Activated naive CD4-positive, alpha-beta T cell (primary cell): ENCODE measurements at regions not wholly inside any gene's neighbourhood (a gene's known extent, or its start where the extent isn't known, plus 50 kb on each side); places are given as distances from the start of the nearest gene placed in this dataset.
"Not testable (repeated sequence)": the region's sequence is repeated elsewhere in the genome, so short reads cannot be mapped to it uniquely, and the experiment has no call there.

Experiments
- DNase-seq, 4 experiments: peaks; one replicate each; lab custom pipeline; 2025; lab: John Stamatoyannopoulos, UW

- DNase-seq, result no peak
These were observed 75.8 kb upstream of the BACH2 start for GRCh38 chr6:90372450-90372849.

DNA sequence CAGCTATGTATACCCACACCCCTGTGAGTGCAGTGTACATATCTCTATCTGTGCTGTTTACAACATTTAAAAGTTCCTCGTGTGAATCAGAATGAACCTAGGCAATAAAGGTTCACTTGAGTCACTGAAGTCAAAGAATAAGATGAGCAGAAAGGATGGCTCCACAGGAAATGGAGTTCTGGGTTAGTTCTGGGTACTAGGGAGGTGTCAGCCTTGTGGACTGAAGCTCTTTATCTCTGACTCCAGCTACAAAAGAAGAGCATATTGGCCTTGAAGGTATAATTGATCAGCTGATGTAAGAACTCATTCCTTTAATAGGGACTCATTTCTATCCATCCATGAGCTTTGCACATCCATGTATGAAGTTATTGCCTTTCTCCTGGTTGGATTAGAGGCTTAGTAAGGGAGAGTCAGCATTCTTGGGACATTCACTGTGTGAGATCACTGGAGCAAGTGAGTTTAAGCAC lies 73.9 kb upstream of the BACH2 start:
- no peak for DNase-seq

DNA sequence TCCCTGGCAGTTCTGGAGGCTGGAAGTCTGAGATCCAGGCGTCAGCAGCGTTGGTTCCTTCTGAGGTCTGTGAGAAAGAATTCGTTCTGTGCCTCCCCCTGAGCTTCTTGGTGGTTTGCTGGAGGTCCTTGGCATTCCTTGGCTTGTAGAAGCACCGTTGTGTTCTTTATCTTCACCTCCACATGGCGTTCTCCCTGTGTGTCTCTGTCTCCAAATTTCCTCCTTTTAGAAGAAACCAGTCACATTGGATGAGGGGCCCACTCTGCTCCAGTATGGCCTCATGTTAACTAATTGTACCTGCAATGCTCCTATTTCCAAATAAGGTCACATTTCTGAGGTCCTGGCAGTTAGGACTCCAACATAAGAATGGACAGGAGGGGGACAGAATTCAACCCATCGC lies 73.0 kb upstream of the BACH2 start:
- no peak for DNase-seq

DNA sequence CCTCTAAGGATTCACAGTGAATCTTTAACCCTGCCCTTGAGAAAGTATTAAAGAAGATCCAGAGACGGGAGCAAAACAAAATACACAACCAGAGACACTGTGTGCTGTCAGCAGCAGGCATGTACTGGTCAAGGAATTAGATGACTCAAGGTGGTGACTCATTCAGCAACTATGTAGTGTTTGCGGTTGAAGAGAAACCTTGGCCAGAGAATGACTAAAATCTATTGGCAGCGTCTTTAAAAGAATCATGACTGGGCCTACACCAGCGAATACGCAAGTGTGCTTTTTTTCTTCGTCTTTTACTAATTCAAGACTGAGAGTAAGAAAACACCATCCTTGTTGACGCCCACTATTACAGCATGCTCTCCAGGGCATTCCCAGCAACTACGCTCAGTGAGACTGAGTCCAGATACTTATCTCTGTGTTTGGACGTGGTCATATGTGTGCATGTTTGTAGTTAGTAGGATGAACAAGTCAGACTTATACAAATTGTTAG lies 72.4 kb upstream of the BACH2 start:
- DNase-seq, result no peak

GRCh38 chr6:90368601-90369000 lies 72.0 kb upstream of the BACH2 start:
- no peak for DNase-seq

- DNase-seq, result no peak
These were observed 71.4 kb upstream of the BACH2 start for GRCh38 chr6:90368001-90368400.

- DNase-seq, result no peak
These were observed 69.0 kb upstream of the BACH2 start for GRCh38 chr6:90365565-90366219.

GRCh38 chr6:90365002-90365401 lies 68.4 kb upstream of the BACH2 start:
- no peak for DNase-seq

- no peak for DNase-seq
These were observed 67.6 kb upstream of the BACH2 start for GRCh38 chr6:90364286-90364685.

GRCh38 chr6:90362318-90362717 lies 65.7 kb upstream of the BACH2 start:
- no peak for DNase-seq

- DNase-seq, result no peak
These were observed 64.5 kb upstream of the BACH2 start for GRCh38 chr6:90361174-90361573.

- DNase-seq, result not testable (repeated sequence)
These were observed 61.6 kb upstream of the BACH2 start for GRCh38 chr6:90358036-90358770.

GRCh38 chr6:90356012-90356421 lies 59.4 kb upstream of the BACH2 start:
- no peak for DNase-seq

- DNase-seq, result no peak
These were observed 58.3 kb upstream of the BACH2 start for GRCh38 chr6:90354961-90355360.

DNA sequence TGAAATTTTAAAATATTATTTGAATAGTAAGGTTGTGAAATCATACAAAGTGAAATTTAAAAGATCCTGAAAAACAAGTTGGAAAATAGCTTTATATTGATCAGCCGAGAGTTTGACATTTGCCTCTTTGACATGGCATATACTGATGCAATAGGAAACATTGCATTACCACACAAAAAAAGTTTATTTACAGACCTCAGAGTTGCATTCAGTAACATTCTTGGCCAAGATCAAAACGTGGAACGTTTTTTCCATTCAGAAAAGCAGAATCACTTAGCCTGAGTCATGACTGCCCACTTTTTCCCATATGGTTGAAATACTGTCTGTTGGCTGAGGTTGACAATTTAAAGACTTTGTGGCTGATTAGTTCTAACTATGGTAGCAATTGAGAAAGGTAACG lies 55.1 kb upstream of the BACH2 start:
- DNase-seq, result no peak

DNA sequence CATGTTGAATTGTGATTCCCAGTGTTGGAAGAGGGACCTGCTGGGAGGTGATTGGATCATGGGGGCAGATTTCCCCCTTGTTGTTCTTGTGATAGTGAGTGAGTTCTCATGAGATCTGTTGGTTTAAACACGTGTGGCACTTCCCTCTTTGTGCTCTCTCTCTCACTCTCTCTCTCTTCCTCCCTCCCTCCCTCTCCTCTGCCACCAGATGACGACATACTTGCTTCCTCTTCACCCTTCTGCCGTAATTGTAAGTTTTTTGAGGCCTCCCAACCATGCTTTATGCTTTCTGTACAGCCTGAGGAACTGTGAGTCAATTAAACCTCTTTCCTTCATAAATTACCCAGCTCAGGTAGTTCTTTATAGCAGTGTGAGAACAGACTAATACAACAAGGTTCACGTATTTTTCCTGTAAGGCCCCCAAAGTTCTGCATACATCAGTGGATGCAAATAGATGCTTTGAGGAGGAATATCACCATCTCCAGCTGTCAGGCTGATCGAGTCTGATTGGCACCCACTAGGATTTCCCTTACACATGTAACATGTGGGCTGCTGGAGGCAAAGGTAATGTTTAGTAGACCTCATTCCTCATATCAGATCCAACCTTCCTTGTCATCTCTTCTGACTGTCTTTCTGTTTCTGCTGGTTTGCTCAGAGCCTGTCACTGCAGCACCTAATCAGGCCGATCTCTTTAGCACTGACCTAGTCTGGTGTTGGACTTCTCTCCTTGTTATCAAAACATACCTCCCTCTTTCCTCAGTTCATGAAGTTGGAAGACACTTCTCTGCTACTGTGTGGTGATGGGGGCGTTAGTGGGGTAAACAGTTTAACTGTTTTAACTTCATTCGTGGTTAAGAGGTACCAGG lies 54.3 kb upstream of the BACH2 start:
- DNase-seq, result peak in 1 of 4 experiments; percentile 12

GRCh38 chr6:90347411-90347851 lies 50.8 kb upstream of the BACH2 start:
- DNase-seq, result no peak

DNA sequence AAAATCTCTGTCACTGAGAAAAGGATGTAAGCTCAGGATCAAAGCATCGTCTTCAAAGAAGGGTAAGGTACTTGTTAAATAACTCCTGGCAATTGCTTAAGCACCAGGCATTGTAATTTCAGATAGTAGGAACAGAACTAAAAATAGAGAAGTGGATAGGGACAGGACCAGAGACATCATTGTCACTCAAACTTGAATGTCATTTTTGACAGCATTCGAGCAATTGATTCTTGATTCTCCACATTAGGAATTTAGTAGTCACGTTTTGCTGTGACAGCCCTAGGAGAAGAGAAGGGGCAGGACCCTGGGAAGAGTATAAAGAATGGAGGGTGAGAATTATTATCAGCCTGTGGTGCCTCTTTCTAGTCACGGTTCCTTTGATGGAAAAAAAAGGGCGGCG lies 50.1 kb upstream of the BACH2 start:
- no peak for DNase-seq
